SK-MEL-5 (cell line): ENCODE measurements at regions not wholly inside any gene's neighbourhood (a gene's known extent, or its start where the extent isn't known, plus 50 kb on each side); places are given as distances from the start of the nearest gene placed in this dataset.

Experiments used
- DNase-seq: peaks from one replicate; pipeline ENCODE4 v3.0.0-alpha.2; 2016; ENCODE audit warnings: low read depth, low spot score
- in situ Hi-C: cut with HindIII; loops from 2 replicates; pipeline ENCODE4 v1.10.0; 2016; ENCODE audit warnings: low sequenced_read_pairs, high pct_unique_total_duplicates, low pct_unique_long_range_greater_than_20kb

DNA sequence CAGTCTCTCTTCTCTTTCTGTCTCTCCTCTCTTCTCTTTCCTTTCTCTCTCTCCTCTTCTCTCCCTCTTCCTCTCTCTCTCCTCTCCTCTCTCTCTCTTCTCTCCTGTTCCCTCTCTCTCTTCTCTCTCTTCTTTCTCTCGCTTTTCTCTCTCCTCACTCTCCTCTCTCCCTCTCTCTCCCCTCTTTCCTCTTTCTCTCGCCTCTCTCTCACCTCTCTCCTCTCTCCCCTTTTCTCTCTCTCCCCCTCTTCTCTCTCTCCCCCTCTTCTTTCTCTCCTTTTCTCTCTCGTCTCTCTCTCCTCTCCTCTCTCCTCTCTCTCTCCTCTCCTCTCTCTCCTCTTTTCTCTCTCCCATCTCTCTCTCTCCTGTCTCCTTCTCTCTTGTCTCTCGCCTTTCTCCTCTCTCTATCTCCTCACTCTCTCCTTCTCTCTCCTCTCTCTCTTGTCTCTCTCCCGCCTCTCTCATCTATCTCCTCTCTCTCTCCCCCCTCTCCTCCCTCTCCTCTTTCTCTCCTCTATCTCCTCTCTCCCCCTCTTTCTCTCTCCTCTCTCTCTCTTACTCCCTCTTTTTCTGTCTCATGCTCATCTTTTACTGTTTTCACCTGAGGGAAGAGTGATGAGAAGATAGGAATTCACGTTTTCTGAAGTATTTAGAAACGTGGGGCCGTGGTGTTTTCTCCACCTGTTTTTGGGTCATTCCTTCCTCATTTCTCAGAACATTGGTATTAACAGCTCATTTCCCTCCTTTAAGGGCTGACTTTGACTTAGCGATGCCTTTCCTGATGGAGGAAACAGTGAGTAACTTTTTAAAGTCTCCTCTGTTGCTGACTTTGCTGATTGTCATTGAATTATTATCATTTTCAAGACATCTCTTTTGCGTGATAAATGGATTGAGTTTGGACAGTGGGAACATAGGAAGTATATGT is 80.6 kb upstream of the CD99 start:
- DNase-seq, result no peak
- in situ Hi-C loops, result no loop called here

DNA sequence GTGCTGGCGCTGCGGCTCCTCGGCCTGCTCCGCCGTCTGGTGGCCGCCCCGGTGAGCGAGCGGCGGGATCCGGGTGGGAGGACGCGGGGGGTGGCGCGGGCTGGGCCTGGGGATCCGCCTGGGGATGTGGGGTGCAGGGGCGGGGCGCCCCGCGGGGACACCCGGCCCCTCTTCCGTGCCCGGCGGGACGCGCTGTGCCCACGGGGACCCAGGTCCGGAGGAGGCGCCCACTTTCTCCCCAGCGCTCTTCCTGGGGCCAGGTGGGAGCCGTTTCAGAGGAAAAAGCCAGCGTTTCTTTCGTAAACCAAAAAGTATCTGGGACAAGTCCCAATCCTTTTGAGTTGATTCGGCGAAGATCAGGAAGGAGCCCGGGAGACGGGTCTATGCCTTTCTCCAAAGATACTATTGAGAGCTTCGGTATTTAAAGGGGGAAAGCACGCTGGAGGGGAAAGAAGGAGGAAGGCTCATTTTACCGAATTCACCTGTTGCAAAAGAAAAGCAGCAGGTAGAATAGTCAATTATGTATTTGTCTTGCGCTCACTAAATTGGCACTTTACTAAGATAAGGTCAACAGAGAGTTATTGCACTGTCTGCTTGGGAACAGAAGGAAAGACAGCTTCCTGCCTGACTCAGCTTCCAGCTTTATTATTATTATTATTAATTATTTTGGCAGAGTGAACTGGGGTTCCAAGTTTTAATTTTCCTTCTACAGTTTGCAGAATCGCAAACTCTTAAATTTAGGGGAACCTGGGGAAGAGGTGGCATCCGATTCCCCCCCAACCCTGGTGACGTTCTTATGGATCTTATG is 81.5 kb upstream of the CD99 start:
- in situ Hi-C loops, result no loop called here
- DNase-seq, result peak; percentile 19

DNA sequence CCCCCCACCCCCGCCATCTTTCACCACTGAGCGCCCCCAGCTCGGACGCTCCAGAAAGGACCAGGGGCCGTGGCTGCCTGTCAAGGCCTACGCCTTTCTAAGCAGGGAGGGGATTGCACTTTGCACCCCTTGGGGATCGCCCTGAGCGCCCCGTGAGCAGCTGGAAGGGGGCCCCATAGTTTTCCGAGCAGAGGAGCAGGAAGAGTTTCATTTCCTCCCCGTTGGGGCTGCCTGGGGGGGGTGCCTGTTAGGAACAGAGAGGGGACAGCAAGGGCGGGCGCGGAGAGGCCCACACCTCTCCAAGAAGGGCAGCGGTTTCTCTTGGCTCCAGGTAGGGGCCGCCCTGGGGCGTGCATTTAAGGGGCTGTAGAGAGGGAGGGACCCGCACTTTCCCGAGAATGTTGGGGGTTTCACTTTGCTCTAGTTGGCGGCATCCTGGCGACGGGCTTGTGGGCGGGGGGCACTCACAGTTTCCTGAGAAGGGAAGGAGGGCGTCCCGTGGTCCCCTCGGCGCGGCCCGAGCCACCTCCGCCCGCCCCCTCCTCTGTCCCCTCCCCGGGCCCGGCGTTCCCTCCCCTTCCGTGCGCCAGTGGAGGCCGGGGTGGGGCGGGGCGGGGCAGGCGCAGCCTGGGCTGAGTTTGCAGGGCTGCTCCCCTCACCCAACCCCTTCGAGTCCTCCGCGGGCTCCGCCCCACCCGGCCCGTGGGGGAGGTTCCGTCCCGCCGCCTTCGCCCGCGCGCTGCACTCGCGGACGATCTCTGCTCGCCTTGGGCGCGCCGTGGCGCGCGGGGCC is 82.3 kb upstream of the CD99 start:
- in situ Hi-C loops, result no loop called here
- peak; percentile 69 for DNase-seq

DNA sequence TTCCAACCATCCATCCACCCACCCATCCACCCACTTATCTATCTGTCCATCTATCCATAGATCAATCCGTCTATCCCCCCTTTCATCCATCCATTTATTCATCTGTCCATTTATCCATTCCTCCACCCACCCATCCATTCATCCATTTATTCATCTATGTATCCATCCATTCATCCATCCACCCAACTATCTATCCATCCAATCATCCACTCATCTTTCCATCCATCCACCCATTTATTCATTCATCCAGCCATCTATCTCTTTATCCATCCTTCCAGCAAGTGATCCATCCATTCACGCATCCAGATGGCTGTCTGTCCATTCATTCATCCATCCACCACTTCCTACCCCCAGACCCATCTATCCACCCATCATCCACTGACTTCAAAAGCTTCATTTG is 84.0 kb upstream of the CD99 start:
- no peak for DNase-seq
- in situ Hi-C loops, result no loop called here

DNA sequence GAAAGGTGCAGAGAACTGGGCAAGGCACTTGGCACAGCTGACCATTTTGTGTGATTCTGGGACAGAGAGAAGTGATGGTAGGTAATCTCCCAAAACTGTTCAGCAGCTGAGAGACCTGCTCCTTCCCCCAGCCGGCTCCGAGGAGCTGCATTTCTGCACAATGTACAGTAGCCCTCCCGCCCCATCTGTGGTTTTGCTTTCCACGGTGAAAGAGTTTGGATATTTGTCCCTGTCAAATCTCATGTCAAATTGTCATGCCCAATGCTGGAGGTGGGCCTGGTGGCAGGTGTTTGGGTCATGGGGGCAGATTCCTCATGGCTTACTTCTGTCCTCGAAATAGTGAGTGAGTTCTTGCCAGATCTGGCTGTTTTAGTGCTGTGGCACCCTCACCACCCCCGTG is 90.5 kb upstream of the CD99 start:
- in situ Hi-C loops, result no loop called here
- DNase-seq, result no peak

DNA sequence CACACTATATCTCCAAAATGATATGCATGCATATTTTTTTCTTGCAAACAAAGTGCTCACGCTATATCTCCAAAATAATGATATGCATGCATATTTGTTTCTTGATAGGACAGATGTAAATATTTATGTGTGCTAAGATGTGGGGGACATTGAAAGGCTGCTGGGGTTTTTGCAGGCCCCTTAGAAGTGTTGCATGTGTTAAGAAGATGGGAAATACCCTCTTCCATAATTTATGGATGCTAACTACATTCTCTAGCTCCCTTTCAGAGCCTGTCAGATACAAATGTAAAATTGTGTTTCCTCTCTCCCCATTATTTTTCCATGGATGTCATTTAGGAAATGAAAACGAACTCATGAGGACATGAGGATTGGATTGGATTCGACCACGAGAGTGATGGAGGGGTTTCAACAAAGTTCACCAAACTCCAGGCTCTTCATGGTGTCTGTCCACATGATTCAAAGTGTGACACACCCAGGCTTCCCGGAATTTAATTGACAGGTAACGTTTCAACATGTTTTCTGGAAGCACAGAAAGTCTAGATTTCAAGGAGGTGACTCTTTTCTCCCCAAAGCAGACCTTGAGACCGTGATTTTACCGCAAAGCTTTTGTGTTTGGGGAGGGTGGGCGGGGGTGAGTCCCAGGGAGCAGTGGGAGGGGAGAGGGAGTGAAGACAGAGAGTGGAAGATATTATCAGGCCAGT is 94.4 kb upstream of the CD99 start:
- no peak for DNase-seq
- in situ Hi-C loops, result no loop called here

DNA sequence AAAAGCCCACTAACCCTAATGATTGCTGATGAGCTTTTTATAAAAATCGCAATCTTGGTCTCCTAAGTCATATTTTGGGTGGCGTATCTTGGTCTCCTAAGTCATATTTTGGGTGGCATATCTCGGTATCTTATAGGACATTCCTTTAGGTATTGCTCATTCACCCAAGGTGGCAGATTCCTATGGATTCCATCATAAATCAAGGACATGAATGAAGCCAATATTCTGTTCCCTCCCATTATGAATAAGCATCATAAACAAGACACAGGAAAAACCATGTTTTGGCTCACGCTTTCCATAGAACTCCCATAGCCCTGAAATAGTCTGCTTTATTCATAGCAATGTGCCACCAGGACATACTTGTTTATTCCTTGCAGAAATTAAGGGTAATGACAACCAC is 95.0 kb upstream of the CD99 start:
- in situ Hi-C loops, result no loop called here
- no peak for DNase-seq

DNA sequence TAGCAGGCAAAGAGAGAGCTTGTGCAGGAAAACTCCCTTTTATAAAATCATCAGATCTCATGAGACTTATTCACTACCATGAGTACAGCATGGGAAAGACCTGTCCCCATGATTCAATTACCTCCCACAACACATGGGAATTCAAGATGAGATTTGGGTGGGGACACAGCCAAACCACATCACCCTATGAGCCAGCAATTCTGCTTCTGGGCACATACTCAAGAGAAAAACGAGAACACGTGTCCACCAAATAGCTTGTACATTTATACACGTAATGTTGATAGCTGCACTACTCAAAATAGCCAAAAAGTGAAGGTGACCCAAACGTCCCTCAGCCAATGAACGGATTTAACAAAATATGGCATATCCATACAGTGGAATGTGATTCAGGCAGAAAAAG is 94.5 kb upstream of the DHRSX start:
- no peak for DNase-seq
- in situ Hi-C loops, result no loop called here

DNA sequence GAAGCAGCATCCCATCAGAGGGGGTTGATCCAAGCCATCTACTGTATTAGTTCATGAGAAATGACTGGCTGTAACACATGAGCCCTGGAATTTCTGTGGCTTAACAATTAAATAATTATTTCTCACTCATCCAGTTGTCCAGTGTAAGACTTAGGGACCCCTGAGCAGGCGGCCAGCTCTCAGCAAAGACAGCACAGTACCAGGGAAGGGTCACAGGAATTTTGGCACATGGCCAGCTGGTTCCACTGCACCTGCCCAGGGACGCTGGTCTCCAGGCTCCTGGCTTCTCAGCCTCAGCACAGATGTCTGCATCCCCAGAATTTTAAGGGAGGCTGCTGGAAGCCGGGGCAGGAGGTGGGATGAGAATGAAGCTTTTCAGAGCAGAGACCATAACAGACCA is 93.7 kb upstream of the DHRSX start:
- in situ Hi-C loops, result no loop called here
- no peak for DNase-seq

DNA sequence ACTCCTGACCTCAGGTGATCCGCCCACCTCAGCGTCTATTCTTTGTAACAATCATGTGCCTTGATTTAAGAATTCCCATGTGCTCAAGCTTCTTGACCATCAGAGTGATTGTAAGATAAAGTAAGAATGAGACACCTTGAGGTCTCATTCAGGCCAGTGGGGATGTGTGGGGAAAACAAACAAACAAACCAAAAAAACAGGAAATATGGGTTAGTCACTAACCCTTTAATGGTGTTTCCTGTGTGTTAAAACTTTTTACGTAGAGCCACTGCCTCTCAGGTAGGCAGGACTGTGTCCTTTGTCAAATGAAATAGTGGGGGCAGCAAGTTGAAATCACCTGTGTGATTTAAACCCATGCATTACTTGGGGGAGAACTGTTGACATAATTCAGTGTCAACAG is 91.5 kb upstream of the DHRSX start:
- in situ Hi-C loops, result no loop called here
- DNase-seq, result no peak

DNA sequence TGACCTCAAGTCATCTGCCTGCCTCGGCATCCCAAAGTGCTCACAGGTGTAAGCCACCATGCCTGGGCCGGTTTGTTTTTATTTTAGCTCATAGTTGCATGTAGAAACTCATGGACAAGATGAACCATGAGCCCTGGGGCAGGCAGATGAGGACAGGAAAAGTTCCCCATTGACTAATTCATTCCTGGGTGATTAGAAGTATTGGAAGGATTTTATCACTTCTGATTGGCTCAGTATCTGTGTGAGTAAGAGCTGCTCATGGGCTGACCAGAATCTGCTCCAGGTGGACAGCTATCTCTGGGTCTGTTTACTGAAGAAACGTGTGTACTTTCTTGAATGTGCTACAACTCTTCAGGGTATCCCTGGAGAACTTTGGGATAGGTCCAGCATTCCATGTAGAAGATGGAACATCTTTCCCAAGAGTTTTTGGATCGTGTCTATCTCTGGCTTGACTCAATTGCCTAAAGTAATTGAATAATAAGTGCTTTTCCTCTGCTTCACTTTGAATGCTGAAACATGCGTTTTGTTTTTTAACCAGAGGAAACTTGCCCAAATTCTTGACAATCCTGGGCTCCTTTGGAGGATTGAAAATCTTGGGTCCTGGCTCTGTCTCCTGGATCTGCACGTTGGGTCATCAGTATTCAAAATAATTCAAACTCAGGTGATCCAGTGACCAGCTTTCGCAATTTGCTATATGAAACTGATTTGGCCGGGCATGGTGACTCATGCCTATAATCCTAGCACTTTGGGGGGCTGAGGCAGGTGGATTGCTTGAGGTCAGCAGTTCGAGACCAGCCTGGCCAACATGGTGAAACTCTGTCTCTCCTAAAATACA is 88.6 kb upstream of the DHRSX start:
- no peak for DNase-seq

DNA sequence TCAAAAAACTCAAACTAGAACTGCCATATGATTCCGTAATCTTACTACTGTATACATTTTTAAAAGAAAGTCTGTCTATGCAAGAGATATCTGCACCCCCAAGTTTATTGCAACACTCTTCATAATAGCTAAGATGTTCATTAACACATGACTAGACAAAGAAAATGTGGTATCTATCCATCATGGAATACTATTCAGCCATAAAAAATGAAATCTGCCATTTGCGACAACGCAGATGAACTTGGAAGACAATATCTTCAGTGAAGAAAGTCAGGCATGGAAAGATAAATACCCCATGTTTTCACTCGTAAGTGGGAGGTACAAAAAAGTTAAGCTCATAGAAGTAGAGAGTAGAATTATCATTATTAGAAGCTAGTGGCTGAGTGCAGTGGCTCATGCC is 87.3 kb upstream of the DHRSX start:
- no peak for DNase-seq
- in situ Hi-C loops, result no loop called here

More for the DNA sequence above, 88.6 kb upstream of the DHRSX start:
- in situ Hi-C loops, result no loop called here

DNA sequence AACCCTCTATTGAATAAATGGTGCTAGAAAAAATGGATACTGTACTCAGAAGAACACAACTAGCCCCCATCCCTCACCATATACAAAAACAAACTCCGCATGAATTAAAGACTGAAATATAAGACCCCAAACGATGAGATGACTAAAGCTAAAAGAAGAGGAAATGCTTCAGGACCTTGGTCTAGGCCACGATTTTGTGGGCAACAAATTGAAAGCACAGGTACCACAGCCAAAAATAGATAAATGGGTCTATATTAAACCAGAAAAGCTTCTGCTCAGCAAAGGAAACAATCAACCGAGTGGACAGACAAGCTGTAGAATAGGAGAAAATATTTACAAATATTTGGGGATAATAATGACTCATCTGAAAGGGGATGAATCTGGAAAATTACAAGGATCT is 86.4 kb upstream of the DHRSX start:
- DNase-seq, result no peak
- in situ Hi-C loops, result no loop called here

DNA sequence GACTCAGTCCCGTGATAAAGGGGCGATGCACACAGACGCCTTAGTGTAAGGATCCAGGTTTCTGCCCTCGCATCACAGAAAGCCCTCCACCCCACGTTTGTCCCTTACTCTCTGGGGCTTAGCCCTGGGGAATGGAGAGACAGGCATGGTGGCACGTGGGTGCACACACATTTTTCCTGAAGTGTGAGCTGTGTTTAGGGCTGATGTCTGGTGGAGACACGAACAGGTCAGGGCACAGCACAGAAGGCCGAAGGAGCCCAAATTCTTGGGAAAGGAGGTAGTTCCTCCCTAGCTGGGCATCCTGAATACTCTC is 84.3 kb upstream of the DHRSX start:
- no peak for DNase-seq
- in situ Hi-C loops, result no loop called here

DNA sequence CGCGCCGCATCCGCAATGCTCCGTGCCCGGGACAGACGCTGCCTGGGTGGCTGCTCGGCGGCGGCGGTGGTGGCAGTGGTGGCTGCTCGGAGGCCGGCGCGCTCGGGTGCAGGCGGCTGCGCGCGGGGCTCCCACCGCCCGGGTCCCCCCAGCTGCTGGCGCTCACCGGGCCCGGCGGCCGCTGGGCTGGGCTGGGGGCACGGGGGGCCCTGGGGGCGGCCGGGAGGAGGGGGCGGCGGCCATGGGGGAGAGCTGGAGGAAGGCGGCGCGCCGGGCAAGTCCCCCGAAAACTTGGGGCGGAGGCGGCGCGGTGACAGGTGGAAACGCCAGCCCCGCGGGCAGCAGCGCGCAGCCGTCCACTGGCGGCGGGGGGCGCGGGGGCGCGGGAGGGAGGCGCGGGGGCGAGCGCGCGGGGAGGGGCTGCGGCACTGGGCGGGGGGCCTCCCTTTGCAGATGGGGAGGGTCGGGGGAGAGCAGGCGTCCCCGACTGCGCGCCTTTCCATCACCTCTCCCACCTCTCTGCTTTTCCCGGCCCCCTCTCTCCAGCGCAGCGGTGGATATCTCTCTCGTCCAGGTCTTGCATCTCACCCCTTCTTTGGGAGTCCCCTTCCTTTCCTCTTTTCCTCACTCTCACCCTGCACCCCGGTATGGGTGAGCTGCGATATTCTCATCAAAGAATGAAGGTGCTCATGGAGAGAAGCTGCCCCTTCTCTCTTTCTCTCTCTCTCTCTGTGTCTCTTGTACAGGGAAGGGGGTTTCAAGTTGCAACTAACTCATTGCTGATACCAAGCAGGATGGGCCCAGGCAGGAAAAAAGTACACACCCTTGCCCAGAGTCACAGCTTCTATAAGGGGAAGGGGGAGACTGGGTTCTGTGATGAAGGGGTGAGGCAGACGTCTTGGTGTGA is 83.7 kb upstream of the DHRSX start:
- no peak for DNase-seq
- in situ Hi-C loops, result no loop called here
